Mammary epithelial cell (primary cell): ENCODE measurements at regions not wholly inside any gene's neighbourhood (a gene's known extent, or its start where the extent isn't known, plus 50 kb on each side); places are given as distances from the start of the nearest gene placed in this dataset.
"Not testable (repeated sequence)": the region's sequence is repeated elsewhere in the genome, so short reads cannot be mapped to it uniquely, and the experiment has no call there.

Experiments used
- CTCF ChIP-seq, 2 donors: IDR thresholded peaks in 1 of 2; conservative IDR thresholded peaks in 1 of 2; 2 replicates each; pipeline ENCODE4 v1.5.1; 2011 to 2012; ENCODE audit warnings: inconsistent platforms in 2 of 2, low read length in 2 of 2, mild to moderate bottlenecking in 2 of 2, control low read depth in 1 of 2, low read depth in 1 of 2; ENCODE audit not compliant: insufficient read depth in 1 of 2; ENCODE audit errors: extremely low read depth in 1 of 2
- EZH2 ChIP-seq: IDR thresholded peaks from 2 replicates; pipeline ENCODE4 v1.6.1; 2012; ENCODE audit warnings: low read length, inconsistent platforms, borderline replicate concordance

- not testable (repeated sequence) for TF ChIP-seq CTCF (conservative IDR thresholded peaks at IDR 0.05 in 1 of 2, IDR thresholded peaks at IDR 0.05 in 1 of 2; ENCODE audit: extremely low read depth in 1 of 2, insufficient read depth in 1 of 2, low read depth in 1 of 2, low read length in 2 of 2); EZH2
Measured at GRCh38 chr14:30198720-30199119, 271.1 kb upstream of the PRKD1 start.
